HG03565 (cell line): ENCODE measurements at regions not wholly inside any gene's neighbourhood (a gene's known extent, or its start where the extent isn't known, plus 50 kb on each side); places are given as distances from the start of the nearest gene placed in this dataset.
A peak's percentile ranks its signal among the peaks of the same experiment; 100 is the strongest.

Experiments
- ATAC-seq: cut with Tn5 transposase; IDR thresholded peaks from one replicate; pipeline ENCODE4 v1.9.1; 2021; ENCODE audit warnings: mild to moderate bottlenecking, moderate library complexity; ENCODE audit not compliant: unreplicated experiment

DNA sequence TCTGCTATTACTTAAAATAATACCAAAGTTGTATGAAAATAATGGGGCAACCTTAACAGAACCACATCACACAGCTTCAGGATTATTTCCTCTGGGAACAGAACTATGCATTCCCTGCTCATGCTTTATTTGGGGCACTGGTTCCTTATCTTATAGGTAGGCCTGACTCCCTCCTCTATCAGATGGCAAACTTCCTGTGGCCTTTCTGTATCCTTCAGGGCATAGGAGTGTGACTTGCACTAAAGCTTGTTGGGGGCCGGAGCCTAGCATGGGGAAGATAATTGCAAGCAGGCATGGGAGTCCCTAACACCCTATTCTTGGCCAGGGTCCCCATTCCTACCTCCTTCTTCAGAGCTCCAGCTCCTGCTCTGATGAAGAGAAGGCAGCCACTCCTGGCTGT, 167.2 kb upstream of the SERTAD2 start:
- ATAC-seq: no peak

DNA sequence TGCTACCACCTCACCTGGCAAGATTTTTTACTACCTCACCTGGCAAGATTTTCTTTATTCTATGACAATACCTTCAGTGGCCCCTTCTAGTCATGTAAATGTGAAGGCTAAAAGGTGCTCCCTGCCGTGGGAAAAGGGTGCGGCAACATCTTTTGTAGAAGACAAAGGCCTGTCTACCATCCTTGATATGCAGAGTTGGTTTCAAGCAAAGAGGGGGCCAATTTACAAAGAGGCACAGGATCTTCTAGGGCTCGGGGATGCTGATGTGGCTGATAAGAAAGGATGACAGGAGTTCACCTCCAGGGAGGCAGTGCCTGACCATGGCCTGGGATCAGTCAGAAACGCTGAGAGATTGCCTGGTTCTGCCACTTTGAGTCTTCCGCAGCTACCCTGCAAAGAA, 165.4 kb upstream of the SLC1A4 start:
- no peak for ATAC-seq

DNA sequence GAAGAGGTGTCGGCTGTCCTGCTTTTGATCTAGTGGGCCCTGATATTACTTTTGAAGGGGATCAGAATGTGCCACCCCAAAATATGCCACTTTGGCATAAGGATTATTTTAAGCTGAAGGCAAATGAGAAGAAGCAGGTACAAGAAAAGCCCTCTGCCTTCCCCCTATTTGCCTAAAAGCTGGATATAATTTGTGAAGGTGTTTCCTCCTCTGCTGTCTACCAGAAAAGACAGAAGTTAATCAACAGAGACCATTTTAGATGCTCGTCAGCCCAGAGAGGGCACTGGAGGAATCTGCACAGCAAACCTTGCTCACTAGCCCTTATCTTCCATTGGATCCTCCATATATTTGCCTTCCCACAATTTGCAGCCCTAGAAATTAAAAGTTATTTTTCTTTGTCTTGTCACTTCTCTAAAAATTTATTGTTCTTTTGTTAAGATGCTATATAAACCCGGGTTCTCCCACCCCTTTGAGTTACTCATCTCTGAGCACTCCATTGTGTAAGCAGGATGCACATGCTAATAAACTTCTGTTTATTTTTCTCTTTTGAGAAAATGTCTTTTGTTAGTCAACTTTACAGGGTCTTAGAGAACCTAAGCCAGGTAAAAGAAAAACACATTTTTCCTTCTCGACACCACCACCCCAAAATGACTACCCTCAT, 163.2 kb upstream of the SLC1A4 start:
- no peak for ATAC-seq

DNA sequence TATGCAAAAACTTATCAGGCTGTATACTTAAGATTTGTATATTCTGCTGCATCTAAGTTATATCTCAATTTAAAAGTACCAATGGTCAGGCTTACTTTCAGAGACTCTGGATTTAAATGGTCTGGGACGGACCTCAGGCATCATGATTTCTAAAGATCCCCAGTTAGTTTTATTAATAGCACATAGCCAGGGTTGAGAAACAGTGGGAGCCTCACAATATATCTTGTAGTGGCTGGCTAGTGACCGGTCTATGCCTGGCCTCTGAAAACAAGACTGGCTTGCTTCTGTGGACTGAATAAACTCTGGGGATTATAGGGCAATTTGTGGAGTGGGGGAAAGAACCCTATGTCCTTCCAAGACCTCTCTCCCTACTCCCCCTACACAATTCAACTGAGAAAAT, 162.5 kb upstream of the SLC1A4 start:
- no peak for ATAC-seq

DNA sequence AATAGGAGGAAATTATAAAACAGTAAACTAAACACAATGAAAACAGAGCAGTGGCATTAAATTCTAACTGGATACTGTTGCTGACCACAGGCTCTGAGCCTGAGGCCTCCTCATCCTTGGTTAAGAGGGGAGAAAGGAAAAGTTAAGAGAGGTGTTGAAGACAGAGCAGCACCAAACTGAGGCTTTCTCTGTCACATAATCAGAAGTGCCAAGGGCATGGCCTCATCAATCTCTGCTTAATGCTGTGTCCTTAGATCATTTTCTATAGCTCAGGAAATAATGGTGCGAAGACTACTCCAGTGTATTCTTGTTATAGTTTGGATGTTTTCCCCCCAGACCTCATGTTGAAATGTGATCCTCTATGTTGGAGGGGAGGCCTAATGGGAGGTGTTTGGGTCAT, 160.9 kb upstream of the SLC1A4 start:
- ATAC-seq: no peak

GRCh38 chr2:64829525-64829924, 159.7 kb upstream of the SLC1A4 start:
- ATAC-seq: no peak

DNA sequence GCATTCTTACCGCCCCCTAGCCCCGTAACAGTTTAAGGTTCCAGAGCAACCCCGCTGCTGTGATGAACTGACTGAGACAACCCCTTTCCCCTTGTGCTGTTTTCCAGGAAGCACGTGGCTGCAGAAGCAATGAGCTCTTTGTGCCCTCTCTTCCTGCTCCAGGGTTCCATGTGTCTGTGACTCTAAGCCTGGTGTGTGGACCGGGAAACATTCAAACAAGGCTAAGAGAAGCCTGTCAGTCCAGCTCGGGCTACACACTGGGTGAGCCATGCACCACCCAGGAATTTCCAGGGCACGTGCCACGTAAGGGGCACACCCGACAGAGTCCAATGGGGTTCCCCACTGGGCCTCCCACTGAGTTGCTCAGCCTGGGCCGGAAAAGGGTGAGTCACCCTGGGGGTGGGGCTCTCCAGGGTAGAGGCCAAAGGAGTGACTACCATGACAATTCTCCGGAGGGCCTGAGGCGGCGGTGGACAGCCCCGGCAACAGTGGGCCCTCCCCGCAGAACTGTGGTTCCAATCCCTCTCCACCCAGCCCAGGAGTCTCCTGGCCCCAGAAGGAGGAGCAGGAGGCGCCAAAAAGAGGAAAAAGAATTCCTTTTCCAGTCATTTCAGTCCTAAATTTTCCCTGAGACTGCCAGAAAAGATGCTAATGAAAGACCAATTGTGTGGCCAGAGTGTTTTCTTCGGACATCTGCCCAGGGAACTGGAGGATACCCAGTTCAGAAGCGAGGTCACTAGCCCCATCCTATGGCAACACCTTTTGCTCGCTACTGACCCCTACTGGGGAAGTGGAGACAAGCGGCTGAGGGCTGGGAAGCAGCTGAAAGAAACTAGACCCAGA, 157.8 kb upstream of the SLC1A4 start:
- ATAC-seq: peak; percentile 91

DNA sequence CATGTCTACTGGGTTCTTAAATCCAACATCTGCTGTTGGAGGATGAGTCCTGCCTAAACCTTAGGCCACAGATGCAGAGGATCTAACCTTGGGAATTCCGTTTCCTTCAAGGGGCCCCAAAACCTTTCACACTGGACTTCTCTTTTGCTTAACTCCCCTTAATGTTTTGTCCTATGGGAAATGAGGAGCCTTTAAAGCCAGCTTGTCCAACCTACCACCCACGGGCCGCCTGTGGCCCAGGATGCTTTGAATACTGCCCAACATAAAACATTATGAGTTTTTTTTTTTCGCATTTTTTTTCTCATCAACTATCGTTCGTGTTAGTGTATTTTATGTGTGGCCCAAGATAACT, 157.2 kb upstream of the SLC1A4 start:
- ATAC-seq: no peak

GRCh38 chr2:64832936-64833335, 156.3 kb upstream of the SLC1A4 start:
- ATAC-seq: no peak

GRCh38 chr2:64836566-64836965, 152.6 kb upstream of the SLC1A4 start:
- no peak for ATAC-seq

DNA sequence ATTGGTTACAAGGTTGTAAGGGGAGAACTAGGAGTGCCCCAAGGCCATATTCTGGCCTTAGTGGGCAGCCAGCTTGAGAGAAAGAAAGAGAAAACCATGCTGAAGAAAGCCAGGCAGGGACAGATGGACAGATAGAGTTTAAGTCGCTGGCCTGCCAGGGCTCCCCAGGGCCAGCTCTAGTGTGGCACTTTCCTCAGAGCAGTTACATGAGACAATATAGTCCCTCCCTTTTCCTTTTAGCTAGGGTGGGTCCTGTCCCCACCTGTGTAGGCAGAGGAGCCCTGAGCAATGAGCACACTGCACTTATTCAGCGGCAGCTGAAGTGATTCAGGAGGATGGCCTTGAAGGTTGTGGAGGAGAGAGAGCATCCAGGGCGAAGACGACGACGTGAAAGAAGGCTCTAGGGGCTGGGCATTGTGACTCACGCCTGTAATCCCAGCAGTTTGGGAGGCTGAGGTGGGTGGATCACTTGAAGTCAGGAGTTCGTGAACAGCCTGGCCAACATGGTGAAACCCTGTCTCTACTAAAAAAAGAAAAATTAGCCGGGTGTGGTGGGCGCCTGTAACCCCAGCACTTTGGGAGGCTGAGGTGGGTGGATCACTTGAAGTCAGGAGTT, 152.0 kb upstream of the SLC1A4 start:
- no peak for ATAC-seq

- no peak for ATAC-seq
These were observed 151.1 kb upstream of the SLC1A4 start for GRCh38 chr2:64837925-64838641.

DNA sequence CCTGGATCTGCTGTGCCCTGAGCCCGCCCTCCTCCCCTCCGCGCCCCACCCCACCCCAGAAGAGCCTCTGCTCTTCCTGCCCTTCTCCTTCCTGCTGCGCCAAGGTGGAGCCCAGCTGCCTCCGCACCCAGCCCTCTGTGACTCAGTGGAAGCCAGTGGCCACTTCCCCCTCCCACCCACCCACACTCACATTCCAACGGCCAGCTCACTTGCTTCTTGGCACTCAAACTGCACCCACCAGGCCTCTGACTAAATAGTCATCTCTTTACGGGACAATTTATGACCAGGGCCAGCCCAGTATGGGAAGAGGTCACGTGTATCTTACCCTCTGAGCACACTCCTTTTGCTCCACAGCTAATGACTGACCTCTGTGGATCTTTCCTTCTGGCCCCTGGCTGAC, 150.4 kb upstream of the SLC1A4 start:
- ATAC-seq: no peak

DNA sequence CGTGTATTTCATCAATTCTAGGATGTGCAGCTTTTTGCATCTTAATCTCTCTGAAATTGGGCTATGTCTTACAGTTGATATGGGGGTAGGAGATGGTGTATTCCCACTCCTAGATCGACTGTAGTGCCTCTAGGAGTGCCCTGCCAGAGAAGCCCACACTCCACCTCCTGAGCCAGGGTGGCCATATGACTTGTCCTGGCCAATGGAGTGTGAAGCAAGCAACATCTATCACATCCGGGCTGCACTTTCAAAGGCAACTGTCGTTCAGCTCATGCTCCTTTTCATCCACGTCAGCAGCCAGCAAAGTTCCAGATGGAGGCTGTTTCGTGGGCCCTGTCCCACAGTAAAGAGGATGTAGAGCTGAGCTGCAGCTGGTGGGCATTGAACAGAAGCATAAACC, 149.4 kb upstream of the SLC1A4 start:
- peak; percentile 92 for ATAC-seq

GRCh38 chr2:64840426-64840881, 148.7 kb upstream of the SLC1A4 start:
- ATAC-seq: no peak

DNA sequence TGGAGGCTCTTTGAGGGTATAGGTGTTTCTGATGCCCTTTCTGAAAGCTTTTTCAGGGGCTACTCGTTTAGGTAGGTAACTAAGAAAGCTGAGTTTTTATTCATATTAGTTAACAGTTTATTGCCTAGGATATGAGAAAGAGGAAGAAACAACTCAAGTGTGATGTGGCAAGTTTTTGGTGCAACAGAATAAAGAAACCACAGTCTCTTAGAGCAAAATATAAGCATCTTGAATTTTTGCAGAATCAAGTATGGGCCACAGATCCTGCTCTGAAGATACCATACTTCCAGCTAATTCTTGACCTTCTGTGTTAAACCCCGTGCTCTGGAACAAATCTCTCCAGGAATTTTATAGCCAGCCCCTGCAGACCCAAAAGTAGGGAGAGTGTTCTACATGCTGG, 147.7 kb upstream of the SLC1A4 start:
- ATAC-seq: no peak

DNA sequence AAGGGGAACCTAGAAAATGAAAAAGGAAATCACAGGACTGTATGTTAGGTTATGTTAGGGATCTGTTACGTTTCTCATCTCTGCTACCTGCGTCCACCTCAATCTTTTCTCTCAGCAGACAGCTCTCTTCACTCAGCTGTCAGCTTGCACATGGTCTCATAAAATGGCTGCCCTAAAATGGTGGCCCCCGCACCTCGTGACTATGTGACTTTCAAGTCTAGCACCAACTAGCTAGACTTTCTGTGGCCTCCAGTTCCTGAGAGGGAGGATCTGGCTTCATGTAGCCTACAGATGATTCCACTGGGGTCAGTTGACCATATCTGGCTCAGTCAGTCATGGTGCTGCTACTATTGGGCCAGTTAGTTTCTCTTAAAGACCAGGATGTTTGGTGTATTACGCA, 147.2 kb upstream of the SLC1A4 start:
- no peak for ATAC-seq

DNA sequence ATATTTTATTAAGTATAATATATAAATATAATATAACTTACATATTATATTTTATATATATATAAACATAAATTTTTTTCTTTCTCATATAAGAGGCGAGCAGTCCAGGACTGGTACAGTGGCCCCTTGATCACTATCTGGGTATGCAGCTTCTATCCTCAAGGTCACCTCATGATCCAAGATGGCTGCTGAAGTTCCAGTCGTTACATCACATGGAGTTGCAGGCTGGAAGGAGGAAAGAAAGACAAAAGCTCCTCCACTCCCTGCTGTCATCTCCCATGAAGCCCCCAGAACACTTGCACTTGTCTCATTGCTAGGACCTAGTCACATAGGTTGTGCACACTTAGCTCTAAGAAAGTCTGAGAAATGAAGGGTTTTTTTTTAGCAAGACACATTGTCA, 145.1 kb upstream of the SLC1A4 start:
- no peak for ATAC-seq

GRCh38 chr2:64845273-64845905, 143.8 kb upstream of the SLC1A4 start:
- ATAC-seq: no peak

- ATAC-seq: no peak
These were observed 143.0 kb upstream of the SLC1A4 start for GRCh38 chr2:64846177-64846576.

GRCh38 chr2:64847930-64848329, 141.3 kb upstream of the SLC1A4 start:
- ATAC-seq: no peak
